Activated gamma-delta T cell treated with anti-CD3 and anti-CD28 coated beads, Interleukin-2, amount 50 U/mL, for 16 hours (primary cell): ENCODE measurements at regions not wholly inside any gene's neighbourhood (a gene's known extent, or its start where the extent isn't known, plus 50 kb on each side); places are given as distances from the start of the nearest gene placed in this dataset.

Experiments used
- DNase-seq: peaks from one replicate; pipeline ENCODE4 v3.0.0-alpha.2; 2020; ENCODE audit warnings: low read depth

DNA sequence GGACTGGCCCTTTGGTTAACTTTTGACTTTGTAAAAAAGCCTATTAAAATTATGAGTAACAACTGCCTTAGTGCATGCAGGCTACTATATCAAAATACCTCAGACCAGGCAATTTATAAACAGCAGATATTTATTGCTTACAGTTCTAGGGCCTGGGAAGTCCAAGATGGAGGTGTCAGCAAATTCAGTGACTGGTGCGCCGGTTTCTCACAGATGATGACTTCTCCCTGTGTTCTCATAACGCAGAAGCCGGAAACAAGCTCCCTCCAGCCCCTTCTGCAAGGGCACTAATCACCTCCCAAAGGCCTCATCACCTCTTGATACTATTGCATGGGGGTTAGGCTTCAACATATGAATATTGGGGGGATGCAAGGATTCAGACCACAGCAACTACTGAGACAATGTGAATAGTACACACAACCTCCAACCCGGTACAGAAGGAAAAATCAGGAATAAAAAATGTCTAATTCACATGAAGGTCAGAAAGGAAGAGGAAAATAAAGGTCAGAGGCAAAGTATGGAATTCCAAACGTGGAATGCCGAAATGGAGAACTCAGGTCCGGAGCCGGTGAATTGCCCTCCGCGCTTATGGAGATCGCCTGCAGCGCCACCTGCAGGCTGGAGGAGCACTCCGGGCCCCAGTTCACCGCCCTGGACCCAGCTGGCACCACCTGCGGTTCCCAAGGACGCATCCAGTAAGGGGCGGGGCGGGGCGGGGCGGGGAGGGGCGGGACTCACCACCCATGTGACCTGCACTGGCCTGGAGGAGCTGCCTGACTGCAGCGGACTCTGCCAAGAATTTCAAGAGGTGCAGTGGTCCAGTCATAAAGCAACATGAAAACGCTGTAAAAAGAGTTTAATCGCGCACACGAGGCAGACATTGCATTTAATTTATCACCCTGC lies 203.4 kb downstream of the KIF26A start:
- no peak for DNase-seq

GRCh38 chr14:104342435-104343293 lies 204.3 kb downstream of the KIF26A start:
- no peak for DNase-seq

DNA sequence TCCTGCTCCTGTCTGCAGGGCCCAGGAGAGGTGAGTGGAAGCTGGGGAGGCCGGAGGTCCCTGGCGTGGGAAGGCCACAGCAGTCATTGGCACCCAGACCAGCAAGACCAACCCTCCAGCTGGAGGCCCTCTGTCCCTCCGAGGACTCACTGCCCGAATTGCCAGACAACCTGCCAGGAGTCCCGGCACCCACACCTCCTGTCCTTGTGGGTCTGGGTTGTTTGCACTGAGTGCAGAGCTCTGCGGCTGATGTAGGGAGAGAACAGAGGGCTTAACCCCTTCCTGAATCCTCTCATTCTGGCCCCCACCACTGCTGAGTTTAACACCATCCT lies 204.9 kb downstream of the KIF26A start:
- no peak for DNase-seq

DNA sequence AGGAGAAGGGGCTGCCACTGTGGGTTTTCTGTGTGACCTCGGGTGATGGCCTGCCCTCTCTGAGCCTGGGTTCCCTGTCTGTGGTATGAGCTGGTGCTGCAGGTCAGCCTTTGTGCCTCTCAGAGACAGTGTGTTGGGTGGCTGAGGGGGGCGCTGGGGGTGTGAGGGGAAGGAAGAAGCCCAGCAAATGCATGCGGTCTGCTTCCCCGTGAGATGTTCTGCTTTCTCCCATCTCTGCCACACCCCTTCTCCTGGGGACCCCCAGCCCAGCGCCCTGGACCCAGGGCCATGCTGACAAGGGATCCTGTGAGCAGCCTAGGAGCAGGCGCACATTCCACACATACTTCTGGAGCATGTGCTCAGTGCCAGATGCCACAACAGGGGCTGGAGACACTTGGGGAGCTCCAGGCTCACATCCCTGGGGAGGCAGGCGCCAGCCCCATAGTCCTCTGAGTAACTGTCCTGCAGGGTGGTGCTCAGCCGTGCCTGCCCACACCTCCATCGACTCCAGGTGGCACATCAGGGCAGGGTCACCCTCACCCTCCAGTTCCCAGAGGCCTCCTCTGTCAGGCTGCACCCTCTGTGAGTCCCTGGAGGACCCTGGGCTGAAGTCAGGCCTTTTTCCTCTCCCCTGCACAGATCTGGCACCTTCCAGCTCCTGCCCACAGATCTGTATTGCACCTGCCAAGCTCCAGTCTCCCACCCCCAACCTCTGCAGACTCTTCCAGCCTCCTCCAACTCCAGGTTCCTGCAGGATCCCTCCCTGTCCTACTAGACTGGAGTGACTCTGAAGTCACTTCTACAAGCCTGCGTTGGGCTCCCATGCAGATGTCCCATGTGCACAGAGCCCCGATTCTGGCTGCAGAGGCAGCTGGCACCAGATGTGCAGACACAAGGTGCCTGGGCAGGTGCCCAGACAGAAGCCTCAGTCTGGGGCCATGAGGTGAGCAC lies 205.6 kb downstream of the KIF26A start:
- no peak for DNase-seq

DNA sequence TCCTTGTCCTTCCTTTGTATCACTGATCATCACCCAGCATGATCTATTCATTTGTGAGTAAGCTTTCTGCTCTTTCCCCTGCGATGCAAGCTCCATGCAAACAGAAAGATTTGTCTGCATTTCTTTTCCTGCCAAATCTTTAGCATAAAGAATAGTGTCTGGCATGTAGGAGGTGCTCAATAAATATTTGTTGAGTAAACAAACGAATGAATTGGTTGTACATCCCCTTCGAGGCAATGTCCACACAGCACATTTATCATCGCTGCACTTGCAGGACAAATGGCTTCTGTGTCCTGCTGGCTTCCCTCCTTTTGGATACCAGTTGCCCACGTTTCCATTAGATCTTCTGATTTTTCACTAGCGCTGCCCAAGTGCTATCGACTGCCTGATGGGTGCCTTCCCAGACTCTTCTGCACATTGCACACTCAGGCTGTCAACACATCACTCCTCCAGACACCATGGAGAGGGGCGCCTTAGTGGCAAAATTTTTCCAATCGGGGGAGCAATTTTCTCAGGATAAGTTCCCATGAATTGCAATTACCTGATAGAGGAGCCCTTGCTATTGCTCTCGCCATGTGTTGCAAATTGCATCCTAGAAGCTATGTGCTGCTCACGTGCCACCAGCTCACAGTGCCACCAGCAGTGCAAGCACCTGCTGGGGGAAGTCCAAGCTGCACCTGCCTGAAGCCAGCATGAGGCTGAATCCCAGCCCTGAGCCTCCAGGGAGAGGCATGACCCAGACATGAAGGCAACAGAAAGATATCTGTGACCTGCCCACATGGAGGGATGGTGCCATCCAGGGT lies 206.6 kb downstream of the KIF26A start:
- no peak for DNase-seq

DNA sequence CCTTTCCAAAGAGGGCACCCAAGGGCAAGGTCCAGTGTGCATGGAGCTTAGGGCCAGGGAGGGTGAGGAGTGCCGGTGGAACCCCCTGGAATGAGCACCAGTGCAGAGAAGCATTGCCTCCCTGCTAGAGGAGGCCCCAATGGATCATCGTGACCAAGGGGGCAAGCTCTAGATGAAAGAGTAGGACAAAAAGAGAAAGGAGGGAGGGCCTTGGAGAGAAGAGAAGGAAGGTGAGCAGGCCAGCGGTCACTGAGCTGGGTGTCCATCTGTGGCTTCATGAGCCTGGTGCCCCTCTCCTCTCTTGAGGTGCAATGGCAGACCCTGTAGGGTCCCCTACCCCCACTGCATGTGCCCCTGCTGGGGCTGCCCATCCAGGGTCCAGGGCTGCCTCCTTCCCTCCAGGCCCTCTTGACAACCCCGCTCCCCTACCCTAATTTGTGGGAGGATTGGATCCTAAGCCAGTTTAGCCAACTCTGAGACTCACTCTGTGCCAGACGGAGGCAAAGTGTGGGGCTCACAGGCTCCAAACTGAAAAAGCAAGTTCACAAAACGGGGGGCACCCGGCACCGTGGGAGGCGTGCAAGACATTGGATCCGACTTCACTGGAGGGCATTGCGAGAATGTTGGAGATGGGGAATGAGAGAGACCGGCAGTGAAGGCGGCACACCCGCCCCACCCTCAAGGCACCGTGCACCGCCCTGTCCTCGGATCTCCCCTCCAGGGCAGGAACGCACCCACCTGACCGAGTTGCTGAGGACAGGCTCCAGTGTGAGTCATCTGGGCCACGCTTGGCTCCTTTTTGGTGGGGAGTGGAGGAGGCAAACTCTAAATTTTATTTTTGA lies 207.5 kb downstream of the KIF26A start:
- DNase-seq, result no peak

DNA sequence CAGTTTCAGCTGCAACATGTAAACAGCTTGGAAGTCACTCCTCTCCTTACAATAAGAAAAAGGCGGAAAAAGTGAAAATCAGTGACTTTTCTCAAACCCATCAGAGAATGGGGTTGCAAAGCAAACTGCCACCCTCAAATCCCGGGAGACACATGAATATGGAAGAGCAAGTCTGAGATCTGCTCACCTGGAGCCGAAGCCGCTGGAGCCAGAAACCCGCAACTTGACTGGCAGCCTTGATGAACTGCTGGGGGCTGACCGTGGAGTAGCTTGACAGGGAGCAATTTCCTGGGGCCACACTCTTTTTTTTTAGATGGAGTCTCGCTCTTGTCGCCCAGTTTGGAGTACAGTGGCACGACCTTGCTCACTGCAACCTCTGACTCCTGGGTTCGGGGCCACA lies 208.2 kb downstream of the KIF26A start:
- no peak for DNase-seq

GRCh38 chr14:104348741-104349140 lies 210.4 kb downstream of the KIF26A start:
- DNase-seq, result no peak

DNA sequence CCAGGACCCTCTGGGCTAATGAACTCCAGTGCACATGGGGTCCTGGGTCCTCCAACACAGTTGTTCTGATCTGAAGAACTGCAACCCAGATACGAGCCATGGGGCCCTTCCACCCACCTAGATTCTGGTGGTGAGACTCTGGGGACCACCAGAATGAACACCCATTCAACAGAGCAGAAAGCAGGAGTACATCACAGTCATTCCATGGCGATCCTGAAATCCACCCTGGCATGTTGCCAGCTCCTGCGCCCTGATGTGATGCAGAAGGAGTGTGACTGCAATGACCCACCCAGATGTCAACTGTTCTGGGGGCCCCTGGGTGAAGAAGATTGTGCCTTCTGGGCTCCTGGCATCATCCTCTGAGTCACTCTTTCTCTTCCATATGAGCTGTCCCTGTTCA lies 211.6 kb downstream of the KIF26A start:
- no peak for DNase-seq

- no peak for DNase-seq
These were observed 212.2 kb downstream of the KIF26A start for GRCh38 chr14:104350463-104351185.

GRCh38 chr14:104351849-104352492 lies 213.6 kb downstream of the KIF26A start:
- DNase-seq, result no peak

DNA sequence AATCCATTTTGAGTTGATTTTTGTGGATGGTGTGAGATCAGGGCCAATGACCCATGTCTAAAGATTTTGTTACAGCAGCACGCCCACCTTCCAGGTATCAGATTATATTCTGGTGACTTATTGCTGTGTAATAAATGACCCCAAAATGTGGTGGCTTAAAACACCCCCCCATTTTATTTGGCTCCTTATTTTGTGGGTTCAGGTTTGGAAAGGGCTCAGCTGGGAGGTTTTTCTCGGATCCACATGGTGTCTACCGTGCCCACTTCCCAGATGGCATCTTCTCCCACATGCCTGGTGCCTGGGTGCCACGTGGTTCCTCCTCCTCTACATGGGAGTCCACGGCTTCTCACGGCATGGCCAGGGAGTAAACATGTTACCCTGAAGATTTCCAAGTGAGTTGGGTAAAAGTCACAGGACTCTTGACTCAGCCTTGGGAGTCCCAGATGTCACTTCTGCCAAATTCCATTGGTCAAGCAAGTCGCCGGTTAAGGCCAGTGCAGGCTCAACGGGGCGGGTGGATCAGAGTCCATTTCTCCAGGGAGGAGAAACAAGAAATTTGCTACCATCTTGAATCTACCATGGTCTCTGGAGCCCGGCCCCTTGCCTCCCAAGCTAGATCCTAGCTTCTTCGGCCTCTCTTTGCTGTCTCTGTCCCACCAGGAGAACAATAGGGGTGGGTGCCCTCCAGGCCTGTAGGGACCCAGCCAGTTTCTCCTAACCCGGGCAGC lies 214.3 kb downstream of the KIF26A start:
- no peak for DNase-seq

DNA sequence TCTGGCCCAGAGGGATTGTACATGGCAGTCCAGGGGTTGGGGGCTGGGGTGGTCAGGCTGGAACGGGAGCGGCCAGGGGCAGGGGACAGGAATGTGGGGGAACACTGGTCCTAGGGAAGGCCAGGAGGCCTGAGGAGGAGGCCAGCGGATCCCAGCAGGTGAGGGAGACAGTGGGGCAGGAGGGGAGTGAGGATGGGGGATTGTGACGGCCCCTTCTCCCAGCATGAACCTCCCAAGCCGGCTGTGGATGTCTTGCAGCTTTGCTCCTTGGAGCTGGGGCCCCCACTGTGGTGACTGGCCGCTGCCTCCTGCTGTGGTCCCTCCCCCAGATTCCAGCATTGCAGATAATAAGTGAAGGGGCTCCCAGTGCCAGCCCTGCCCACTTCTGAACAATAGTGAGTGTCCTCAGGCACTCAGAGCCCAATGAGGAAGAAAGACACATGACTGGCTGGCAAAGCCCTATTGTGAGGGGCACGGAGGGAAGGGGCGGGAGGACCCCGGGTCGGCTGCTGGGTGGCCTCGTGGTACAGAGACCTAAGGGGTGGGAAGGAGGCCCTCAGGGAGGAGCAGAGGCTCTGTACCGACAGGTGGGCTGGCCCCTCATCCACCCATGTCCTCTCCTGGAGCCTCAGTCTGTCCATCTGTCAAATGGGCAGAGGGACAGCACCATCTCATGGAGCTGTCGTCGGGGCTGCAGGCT lies 215.0 kb downstream of the KIF26A start:
- DNase-seq, result no peak

DNA sequence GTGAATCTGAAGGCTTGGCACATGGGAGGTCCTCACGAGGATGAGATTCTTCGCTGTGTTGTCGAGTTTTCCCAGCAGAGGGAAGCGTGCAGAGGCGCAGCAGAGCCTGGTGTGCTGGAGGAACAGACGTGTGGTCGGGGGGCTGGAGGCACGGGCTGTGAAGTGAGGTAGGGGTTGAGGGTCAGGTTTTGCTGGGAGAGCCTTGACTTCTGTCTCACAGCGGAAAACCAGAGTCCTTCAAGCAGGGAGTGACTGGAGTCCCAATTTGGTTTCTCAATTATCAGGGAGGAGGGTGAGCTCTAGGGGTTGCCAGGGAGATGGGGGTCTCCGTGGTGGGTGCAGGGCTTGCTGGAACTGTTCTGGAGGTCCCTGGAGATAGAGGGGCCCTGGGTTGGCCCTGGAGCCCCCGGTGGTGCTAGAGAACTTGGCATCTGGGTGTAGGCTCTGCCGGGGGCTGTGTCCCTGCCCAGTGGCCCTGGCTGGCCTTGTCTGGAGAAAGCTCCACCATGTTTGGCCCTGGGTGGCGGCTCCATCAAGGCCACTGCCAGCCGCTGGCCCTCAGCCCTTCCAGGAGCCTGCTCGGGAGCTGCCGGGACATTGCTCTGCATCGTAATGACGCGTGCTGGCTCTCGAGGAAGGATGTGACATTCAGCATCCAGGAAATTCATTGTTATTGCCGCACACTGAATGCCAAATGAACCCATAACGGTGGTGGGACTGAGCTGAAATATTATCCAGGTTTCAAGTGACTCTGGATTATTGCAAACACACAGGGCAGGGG lies 215.7 kb downstream of the KIF26A start:
- DNase-seq, result no peak

GRCh38 chr14:104355101-104356019 lies 217.0 kb downstream of the KIF26A start:
- no peak for DNase-seq
